Activated T-cell treated with anti-CD3 and anti-CD28 coated beads, Interleukin-2, amount 50 U/mL, for 72 hours (primary cell): ENCODE measurements at regions not wholly inside any gene's neighbourhood (a gene's known extent, or its start where the extent isn't known, plus 50 kb on each side); places are given as distances from the start of the nearest gene placed in this dataset.

ENCODE experiments used
- ATAC-seq, 2 donors: fragments of 150-1000 bp; cut with Tn5 transposase; replicated peaks in 1 of 2; 2 replicates each; pipeline ENCODE4 v1.10.0; 2021; ENCODE audit warnings: moderate library complexity in 2 of 2, mild to moderate bottlenecking in 1 of 2
- DNase-seq, 2 donors: peaks; one replicate each; pipeline ENCODE4 v3.0.0; 2021 to 2022; ENCODE audit warnings: mixed read lengths in 1 of 2
- H3K27ac Mint-ChIP-seq: one replicate; pipeline ENCODE4 v1.8.0; 2022; ENCODE audit warnings: mild to moderate bottlenecking, moderate library complexity, mixed read lengths
- H3K27me3 Mint-ChIP-seq: one replicate; pipeline ENCODE4 v1.8.0; 2022; ENCODE audit warnings: low read depth, mixed read lengths
- H3K36me3 Mint-ChIP-seq, 2 donors: one replicate each; pipeline ENCODE4 v1.8.0; 2022; ENCODE audit warnings: mixed read lengths in 2 of 2, mild to moderate bottlenecking in 1 of 2; ENCODE audit not compliant: insufficient read depth in 2 of 2
- H3K4me1 Mint-ChIP-seq: one replicate; pipeline ENCODE4 v1.8.0; 2022; ENCODE audit warnings: low read depth, mixed read lengths
- H3K4me3 Mint-ChIP-seq, 2 donors: one replicate each; pipeline ENCODE4 v1.8.0; 2022; ENCODE audit warnings: mild to moderate bottlenecking in 2 of 2, mixed read lengths in 2 of 2, moderate library complexity in 2 of 2
- H3K9me3 Mint-ChIP-seq, 2 donors: one replicate each; pipeline ENCODE4 v1.8.0; 2022; ENCODE audit warnings: mixed read lengths in 2 of 2

GRCh38 chr11:129249923-129250322 lies 57.8 kb upstream of the ARHGAP32 start:
- ATAC-seq (no peak), DNase-seq (no peak)
- H3K9me3 Mint-ChIP-seq: no peaks in the 10 kb centered on the region
- no peak overlapping the region for H3K4me3 Mint-ChIP-seq
- H3K27me3 Mint-ChIP-seq: no peaks in the 10 kb centered on the region
- no peak overlapping the region for H3K27ac Mint-ChIP-seq
- no peaks in the 10 kb centered on the region for H3K36me3 Mint-ChIP-seq
- peaks cover 43% of the 10 kb centered on the region for H3K4me1 Mint-ChIP-seq

DNA sequence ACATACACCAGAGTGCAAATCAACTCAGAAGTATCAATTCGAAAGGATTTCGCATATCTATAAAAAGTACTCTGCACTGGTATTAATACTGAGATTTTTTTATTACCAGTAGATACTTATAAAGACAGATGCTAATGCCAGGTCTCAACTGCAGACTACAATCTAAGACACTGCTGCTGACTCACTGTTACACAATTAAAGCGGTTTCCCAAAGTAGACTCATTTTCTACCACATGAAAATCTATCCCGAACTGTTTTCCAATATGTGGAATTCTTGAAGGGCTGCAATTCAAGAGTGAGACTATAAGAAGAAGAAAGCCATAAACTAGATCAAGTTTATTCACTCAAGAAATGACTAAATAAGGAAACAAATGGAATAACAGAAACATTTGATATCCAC lies 57.2 kb upstream of the ARHGAP32 start:
- Mint-ChIP-seq H3K36me3 (no peaks in the 10 kb centered on the region), H3K4me1 (peaks cover 43% of the 10 kb centered on the region), H3K27me3 (no peaks in the 10 kb centered on the region), H3K27ac (no peak overlapping the region), H3K9me3 (no peaks in the 10 kb centered on the region), H3K4me3 (no peak overlapping the region)
- DNase-seq: no peak
- no peak for ATAC-seq

DNA sequence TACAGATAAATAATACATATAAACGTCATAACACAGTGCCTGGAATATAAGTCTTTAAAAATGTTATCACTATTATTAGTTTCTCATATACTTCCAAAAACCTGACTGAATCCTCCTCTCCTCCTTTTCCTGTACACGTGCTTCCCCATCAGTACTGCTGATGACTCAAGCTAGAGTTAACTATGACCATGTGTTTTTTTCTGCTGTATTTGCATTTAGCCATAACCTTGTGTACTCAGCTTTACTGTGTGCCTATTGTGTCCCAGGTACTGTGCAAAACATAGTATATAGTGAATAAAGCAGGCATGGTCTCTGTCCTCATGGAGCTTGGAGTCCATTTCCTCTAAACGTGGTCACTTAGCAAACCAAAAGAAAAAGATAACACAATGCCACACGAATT lies 56.5 kb upstream of the ARHGAP32 start:
- H3K4me3 Mint-ChIP-seq: no peak overlapping the region

DNA sequence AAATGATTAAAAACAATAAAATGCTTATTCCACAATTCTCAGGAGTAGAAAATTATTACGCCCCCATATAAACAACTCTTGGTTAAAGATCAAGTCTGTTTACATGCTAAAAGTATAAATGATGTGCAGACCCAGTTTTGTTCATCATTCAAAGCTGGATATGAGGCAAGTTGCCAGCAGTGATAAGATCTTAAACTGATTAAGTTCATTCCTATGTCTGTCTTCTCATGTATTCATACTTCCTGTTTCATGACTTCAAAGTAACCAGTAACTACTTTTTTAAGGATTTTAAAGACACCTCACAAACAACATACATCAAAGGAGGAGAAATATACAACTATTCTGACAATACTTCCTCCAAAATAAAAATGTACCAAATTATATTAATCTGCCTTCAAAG lies 55.0 kb upstream of the ARHGAP32 start:
- H3K27me3 Mint-ChIP-seq: no peaks in the 10 kb centered on the region
- H3K4me3 Mint-ChIP-seq: no peak overlapping the region
- H3K9me3 Mint-ChIP-seq: peaks cover 0 to 3% of the 10 kb centered on the region in 2 donors
- ATAC-seq: peak; percentile 25 to 26
- H3K36me3 Mint-ChIP-seq: no peaks in the 10 kb centered on the region
- DNase-seq: no peak
- peaks cover 51% of the 10 kb centered on the region for H3K4me1 Mint-ChIP-seq
- H3K27ac Mint-ChIP-seq: no peak overlapping the region

More for the DNA sequence above, 56.5 kb upstream of the ARHGAP32 start:
- no peaks in the 10 kb centered on the region for H3K36me3 Mint-ChIP-seq
- H3K27ac Mint-ChIP-seq: no peak overlapping the region
- peaks cover 46% of the 10 kb centered on the region for H3K4me1 Mint-ChIP-seq
- no peak for DNase-seq
- no peaks in the 10 kb centered on the region for H3K27me3 Mint-ChIP-seq
- H3K9me3 Mint-ChIP-seq: no peaks in the 10 kb centered on the region
- no peak for ATAC-seq

GRCh38 chr11:129242855-129243254 lies 50.7 kb upstream of the ARHGAP32 start:
- DNase-seq: no peak
- Mint-ChIP-seq H3K27me3 (no peaks in the 10 kb centered on the region), H3K4me1 (peaks cover 34% of the 10 kb centered on the region), H3K9me3 (peaks cover 0 to 3% of the 10 kb centered on the region in 2 donors), H3K36me3 (no peaks in the 10 kb centered on the region), H3K4me3 (no peak overlapping the region), H3K27ac (no peak overlapping the region)
- ATAC-seq: no peak
